Ovary (tissue), 3 donors: ENCODE measurements at regions not wholly inside any gene's neighbourhood (a gene's known extent, or its start where the extent isn't known, plus 50 kb on each side); places are given as distances from the start of the nearest gene placed in this dataset.

Source experiments
- CTCF ChIP-seq, 3 donors: fragments of 450-650 bp in 2 of 3; fragments of 200-600 bp in 1 of 3; IDR thresholded peaks; one replicate each; pipeline versions ENCODE4 v1.5.1 to v1.8.0; 2016 to 2022; ENCODE audit warnings: antibody characterized with exemption in 3 of 3, mild to moderate bottlenecking in 1 of 3
- EP300 ChIP-seq: sonication (generic); formaldehyde crosslinking; IDR thresholded peaks from one replicate; pipeline ENCODE4 v1.6.1; 2017; ENCODE audit warnings: antibody characterized with exemption
- POLR2A ChIP-seq: fragments of 450-650 bp; IDR thresholded peaks from one replicate; pipeline ENCODE4 v1.6.1; 2017; ENCODE audit warnings: antibody characterized with exemption, mild to moderate bottlenecking, moderate library complexity
- donor health status: DM: no; HTN: no; CAD: no.

GRCh38 chr6:163946437-163946836 lies 531.9 kb downstream of the QKI start:
- no peak for TF ChIP-seq POLR2A
- TF ChIP-seq CTCF (IDR thresholded peaks at IDR 0.05) = no peak
- TF ChIP-seq EP300 = no peak
